ENCODE measurements at regions not wholly inside any gene's neighbourhood (a gene's known extent, or its start where the extent isn't known, plus 50 kb on each side); places are given as distances from the start of the nearest gene placed in this dataset.

DNA sequence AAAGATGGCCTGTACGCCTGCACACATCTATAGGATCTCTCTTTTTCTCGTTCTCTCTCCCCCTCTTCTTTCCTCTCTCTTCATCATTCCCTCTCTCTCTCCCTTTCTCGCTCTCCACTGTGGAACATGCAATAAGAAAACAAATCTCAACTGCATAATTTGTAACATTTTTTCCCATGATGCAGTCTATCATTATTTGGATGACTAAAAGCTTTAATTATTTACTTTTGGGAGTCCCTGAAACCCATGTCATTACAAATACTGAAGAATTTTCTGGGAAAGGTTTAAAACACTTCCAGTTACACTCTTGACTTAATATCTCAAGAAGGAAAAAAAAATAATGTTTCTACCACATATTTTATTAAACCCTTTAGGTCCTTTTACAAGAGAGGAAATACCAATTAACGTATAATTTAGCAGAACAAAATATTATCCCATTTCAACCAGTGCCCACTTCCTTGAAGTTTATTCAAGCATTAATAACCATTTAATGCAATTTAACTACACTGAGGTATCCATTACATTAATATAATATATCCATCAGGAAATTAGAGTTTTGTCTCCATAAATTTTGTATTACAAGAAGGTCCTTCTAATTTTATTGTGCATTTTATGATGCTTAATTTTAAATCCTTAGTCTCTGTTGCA, 1615.2 kb upstream of the ACVR2A start:
- Histone ChIP-seq H3K36me3 (no peaks in the 10 kb centered on the region), H3K4me1 (no peaks in the 10 kb centered on the region), H3K27me3 (no peaks in the 10 kb centered on the region), H3K4me3 (no peak overlapping the region), H3K9me3 (no peaks in the 10 kb centered on the region), H3K27ac (no peak overlapping the region)
- intact Hi-C loops (cut with DNase I) = no loop called here
- DNase-seq (no peak), ATAC-seq (no peak)
- TF ChIP-seq, protein P1, sequence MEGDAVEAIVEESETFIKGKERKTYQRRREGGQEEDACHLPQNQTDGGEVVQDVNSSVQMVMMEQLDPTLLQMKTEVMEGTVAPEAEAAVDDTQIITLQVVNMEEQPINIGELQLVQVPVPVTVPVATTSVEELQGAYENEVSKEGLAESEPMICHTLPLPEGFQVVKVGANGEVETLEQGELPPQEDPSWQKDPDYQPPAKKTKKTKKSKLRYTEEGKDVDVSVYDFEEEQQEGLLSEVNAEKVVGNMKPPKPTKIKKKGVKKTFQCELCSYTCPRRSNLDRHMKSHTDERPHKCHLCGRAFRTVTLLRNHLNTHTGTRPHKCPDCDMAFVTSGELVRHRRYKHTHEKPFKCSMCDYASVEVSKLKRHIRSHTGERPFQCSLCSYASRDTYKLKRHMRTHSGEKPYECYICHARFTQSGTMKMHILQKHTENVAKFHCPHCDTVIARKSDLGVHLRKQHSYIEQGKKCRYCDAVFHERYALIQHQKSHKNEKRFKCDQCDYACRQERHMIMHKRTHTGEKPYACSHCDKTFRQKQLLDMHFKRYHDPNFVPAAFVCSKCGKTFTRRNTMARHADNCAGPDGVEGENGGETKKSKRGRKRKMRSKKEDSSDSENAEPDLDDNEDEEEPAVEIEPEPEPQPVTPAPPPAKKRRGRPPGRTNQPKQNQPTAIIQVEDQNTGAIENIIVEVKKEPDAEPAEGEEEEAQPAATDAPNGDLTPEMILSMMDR (IDR thresholded peaks at IDR 0.05) = no peak

DNA sequence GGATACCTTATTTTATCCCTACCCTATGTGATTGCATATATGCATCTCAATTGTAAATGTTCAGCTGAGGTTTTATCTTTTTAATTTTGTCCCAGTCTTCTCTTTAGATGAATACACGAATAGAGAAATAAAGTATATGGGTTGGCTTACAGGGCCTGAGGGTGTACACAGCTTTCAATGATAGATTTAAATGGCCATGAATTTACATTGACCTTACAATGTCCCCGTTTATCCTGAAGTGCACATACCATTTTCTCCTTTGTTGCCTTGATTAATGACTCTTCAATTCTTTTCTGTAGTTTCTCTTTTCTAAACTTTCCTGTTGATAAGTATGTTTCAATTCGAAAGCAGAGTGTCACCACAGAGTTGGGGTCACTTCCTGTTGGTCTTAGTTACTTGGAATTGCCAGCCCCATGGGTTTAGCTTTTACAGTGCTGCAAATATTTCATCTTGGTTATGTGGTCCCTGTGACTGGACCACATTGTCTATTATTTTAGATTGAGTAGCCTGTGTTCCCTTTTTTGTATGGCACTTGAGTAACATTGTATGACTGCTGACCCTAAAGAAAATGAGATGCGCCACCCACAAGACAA, 1616.3 kb upstream of the ACVR2A start:
- Histone ChIP-seq H3K4me1 (no peaks in the 10 kb centered on the region), H3K9me3 (no peaks in the 10 kb centered on the region), H3K27ac (no peak overlapping the region), H3K36me3 (no peaks in the 10 kb centered on the region), H3K27me3 (no peaks in the 10 kb centered on the region), H3K4me3 (no peak overlapping the region)
- intact Hi-C loops (cut with DNase I) = no loop called here
- TF ChIP-seq, protein P1 (IDR thresholded peaks at IDR 0.05) = no peak
- DNase-seq = no peak
- no peak for ATAC-seq

DNA sequence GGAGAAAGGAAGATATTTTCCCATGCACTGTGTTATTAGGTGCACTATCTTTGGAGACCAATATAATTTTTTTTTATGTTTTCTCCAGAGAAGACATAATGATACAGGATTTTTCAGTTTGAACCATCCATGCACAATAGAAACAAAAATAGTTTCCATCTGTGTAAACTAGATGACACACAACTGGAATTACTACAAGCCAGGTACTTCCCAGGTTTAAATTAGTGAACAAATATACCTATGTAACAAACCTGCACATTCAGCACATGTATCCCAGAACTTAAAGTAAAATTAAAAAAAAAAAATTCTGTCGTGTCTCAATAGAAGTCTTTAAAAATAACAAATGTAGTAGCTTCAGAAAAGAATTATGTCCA, 1616.8 kb upstream of the ACVR2A start:
- intact Hi-C loops (cut with DNase I) = no loop called here
- ATAC-seq = no peak
- no peak overlapping the region for H3K4me3 ChIP-seq

DNA sequence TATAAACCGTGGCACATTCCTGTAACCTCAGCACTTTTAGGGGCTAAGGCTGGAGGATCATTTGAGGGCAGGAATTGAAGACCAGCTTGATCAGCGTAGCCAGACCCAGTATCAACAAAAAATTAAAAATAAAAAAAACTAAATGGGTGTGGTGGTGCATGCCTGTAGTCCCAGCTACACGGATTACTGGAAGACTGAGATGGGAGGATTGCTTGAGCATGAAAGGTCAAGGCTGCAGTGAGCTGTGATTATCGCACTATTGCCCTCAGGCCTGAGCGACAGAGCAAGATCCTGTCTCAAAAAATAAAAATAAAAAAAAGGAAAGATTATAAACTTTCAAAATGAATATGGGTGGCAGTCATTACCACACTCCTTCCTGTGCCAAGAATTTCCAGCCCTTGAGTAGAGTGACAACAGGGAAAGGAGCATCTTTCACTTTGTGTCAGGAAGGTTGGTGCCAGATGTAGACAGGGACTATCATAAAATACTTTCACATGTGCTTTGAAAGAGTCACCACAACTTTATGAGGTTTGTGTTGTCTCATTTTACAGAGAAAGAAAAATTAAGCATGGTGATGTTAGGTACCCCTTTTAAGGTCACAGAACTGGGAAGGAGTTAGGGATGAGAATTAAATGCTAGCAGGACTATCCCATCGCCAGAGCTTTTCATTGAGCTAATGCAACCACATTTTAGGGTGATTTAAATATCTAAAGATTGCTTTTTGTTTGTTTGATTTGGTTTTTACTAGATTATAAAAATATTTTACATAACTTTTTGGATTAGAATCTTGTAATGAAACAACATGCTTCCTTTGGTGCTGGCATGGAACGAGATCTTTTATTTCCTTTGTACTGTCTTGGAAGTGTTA, 1617.4 kb upstream of the ACVR2A start:
- DNase-seq (no peak), ATAC-seq (no peak)
- no peaks in the 10 kb centered on the region for H3K36me3 ChIP-seq
- H3K4me3 ChIP-seq = no peak overlapping the region
- no peaks in the 10 kb centered on the region for H3K4me1 ChIP-seq
- no peak overlapping the region for H3K27ac ChIP-seq
- intact Hi-C loops (cut with DNase I) = no loop called here
- H3K9me3 ChIP-seq = no peaks in the 10 kb centered on the region
- H3K27me3 ChIP-seq = no peaks in the 10 kb centered on the region
- TF ChIP-seq, protein P1 (IDR thresholded peaks at IDR 0.05) = no peak

More for the DNA sequence above, 1616.8 kb upstream of the ACVR2A start:
- no peaks in the 10 kb centered on the region for H3K9me3 ChIP-seq
- no peaks in the 10 kb centered on the region for H3K4me1 ChIP-seq
- no peak overlapping the region for H3K27ac ChIP-seq
- no peaks in the 10 kb centered on the region for H3K36me3 ChIP-seq
- TF ChIP-seq, protein P1 (IDR thresholded peaks at IDR 0.05) = no peak
- no peaks in the 10 kb centered on the region for H3K27me3 ChIP-seq
- no peak for DNase-seq

DNA sequence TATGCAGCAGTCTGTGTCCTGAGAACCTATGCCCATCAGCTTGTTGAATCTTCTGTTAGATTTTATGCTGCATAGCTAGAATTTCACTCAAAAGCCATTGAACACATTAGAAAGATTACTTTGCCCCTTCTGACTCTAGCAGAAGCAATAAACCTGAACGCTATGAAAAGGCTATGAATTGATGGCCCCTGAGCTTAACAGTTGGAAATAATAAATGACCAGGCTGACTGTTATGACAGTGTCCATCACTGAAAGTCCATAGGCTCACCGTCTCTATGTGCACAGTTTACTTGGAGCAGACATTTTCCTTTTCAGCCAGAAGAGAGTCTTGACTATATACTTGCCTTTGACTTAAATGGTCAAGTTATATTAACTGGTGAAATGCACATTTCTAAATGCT, 1618.8 kb upstream of the ACVR2A start:
- no peaks in the 10 kb centered on the region for H3K4me1 ChIP-seq
- no peak overlapping the region for H3K4me3 ChIP-seq
- intact Hi-C loops (cut with DNase I) = no loop called here
- no peak overlapping the region for H3K27ac ChIP-seq
- no peak for DNase-seq
- ATAC-seq = no peak
- no peaks in the 10 kb centered on the region for H3K27me3 ChIP-seq
- TF ChIP-seq, protein P1 (IDR thresholded peaks at IDR 0.05) = no peak
- no peaks in the 10 kb centered on the region for H3K9me3 ChIP-seq
- no peaks in the 10 kb centered on the region for H3K36me3 ChIP-seq

Measured in left lung (tissue), 4 donors.